Fibroblast of pulmonary artery (primary cell): ENCODE measurements at regions not wholly inside any gene's neighbourhood (a gene's known extent, or its start where the extent isn't known, plus 50 kb on each side); places are given as distances from the start of the nearest gene placed in this dataset.

Experiments
- DNase-seq: peaks from one replicate; pipeline ENCODE4 v3.0.0-alpha.2; 2010; ENCODE audit warnings: low read depth
- H3K4me3 ChIP-seq: replicated peaks from 2 replicates; pipeline ENCODE4 v1.5.1; 2011; ENCODE audit warnings: low read depth, mild to moderate bottlenecking, control low read depth, low read length, moderate library complexity
- CTCF ChIP-seq: IDR thresholded peaks from 2 replicates; pipeline ENCODE4 v1.5.1; 2011; ENCODE audit warnings: mild to moderate bottlenecking, control low read depth, low read length, inconsistent platforms; ENCODE audit errors: missing control alignments

- H3K4me3 ChIP-seq, result no peak overlapping the region
- no peak for DNase-seq
- no peak for TF ChIP-seq CTCF
These were observed 174.0 kb upstream of the WWC1 start for GRCh38 chr5:168117469-168117868.

- no peak for TF ChIP-seq CTCF
- DNase-seq, result no peak
- no peak overlapping the region for H3K4me3 ChIP-seq
These were observed 173.3 kb upstream of the WWC1 start for GRCh38 chr5:168118042-168118668.

GRCh38 chr5:168120401-168121137 lies 170.9 kb upstream of the WWC1 start:
- TF ChIP-seq CTCF, result no peak
- no peak overlapping the region for H3K4me3 ChIP-seq
- DNase-seq, result no peak

- no peak for DNase-seq
- no peak for TF ChIP-seq CTCF
These were observed 170.3 kb upstream of the WWC1 start for GRCh38 chr5:168121138-168121494.

GRCh38 chr5:168123631-168124528 lies 167.6 kb upstream of the WWC1 start:
- DNase-seq, result no peak
- H3K4me3 ChIP-seq, result no peak overlapping the region
- TF ChIP-seq CTCF, result no peak

More at GRCh38 chr5:168121138-168121494, 170.3 kb upstream of the WWC1 start:
- H3K4me3 ChIP-seq, result no peak overlapping the region

- no peak for DNase-seq
- TF ChIP-seq CTCF, result no peak
- H3K4me3 ChIP-seq, result no peak overlapping the region
These were observed 165.8 kb upstream of the WWC1 start for GRCh38 chr5:168125445-168126199.
